ENCODE measurements at regions not wholly inside any gene's neighbourhood (a gene's known extent, or its start where the extent isn't known, plus 50 kb on each side); places are given as distances from the start of the nearest gene placed in this dataset.

GRCh38 chr21:27796106-27796505 lies 829.2 kb upstream of the ADAMTS5 start:
- Histone ChIP-seq H3K9me3 (no peaks in the 10 kb centered on the region), H3K36me3 (no peaks in the 10 kb centered on the region), H3K27me3 (no peaks in the 10 kb centered on the region), H3K4me1 (peaks cover 0 to 5% (median 0%) of the 10 kb centered on the region in 4 donors), H3K27ac (no peak overlapping the region), H3K4me3 (no peak overlapping the region)
- DNase-seq, result peak in 1 of 2 donors; percentile 23
- TF ChIP-seq CTCF (IDR thresholded peaks at IDR 0.05) (no peak), EP300 (IDR thresholded peaks at IDR 0.05) (no peak), POLR2AphosphoS5 (IDR thresholded peaks at IDR 0.05) (no peak), POLR2A (IDR thresholded peaks at IDR 0.05) (no peak)
- 10 to 30% (median 15%) methylated on average over 2 of the region's 2 CpGs for WGBS, 5 donors
- intact Hi-C loops (cut with DNase I; ENCODE audit: low total_unique reads), result no loop called here

- intact Hi-C loops (cut with DNase I; ENCODE audit: low total_unique reads), result no loop called here
- TF ChIP-seq POLR2A (IDR thresholded peaks at IDR 0.05), result no peak
- TF ChIP-seq POLR2AphosphoS5 (IDR thresholded peaks at IDR 0.05), result no peak
- TF ChIP-seq CTCF (IDR thresholded peaks at IDR 0.05), result no peak
- no peak for TF ChIP-seq EP300 (IDR thresholded peaks at IDR 0.05)
- Histone ChIP-seq H3K9me3 (no peaks in the 10 kb centered on the region), H3K36me3 (no peaks in the 10 kb centered on the region), H3K27me3 (no peaks in the 10 kb centered on the region), H3K4me1 (peaks cover 0 to 5% (median 0%) of the 10 kb centered on the region in 4 donors), H3K27ac (no peak overlapping the region), H3K4me3 (no peak overlapping the region)
- peak in 1 of 2 donors; percentile 64 for DNase-seq
- 80 to 89% (median 84%) methylated on average over 2 of the region's 2 CpGs for WGBS, 5 donors
Observed at GRCh38 chr21:27795418-27795817, 828.5 kb upstream of the ADAMTS5 start.

- TF ChIP-seq POLR2A (IDR thresholded peaks at IDR 0.05) (no peak), POLR2AphosphoS5 (IDR thresholded peaks at IDR 0.05) (no peak), CTCF (IDR thresholded peaks at IDR 0.05) (no peak), EP300 (IDR thresholded peaks at IDR 0.05) (no peak)
- H3K36me3 ChIP-seq, result no peaks in the 10 kb centered on the region
- no peak for DNase-seq
- no peaks in the 10 kb centered on the region for H3K27me3 ChIP-seq
- WGBS, 5 donors, result 0 to 12% (median 3%) methylated on average over 1 of the region's 1 CpG
- no peak overlapping the region for H3K4me3 ChIP-seq
- H3K27ac ChIP-seq, result no peak overlapping the region
- intact Hi-C loops (cut with DNase I; ENCODE audit: low total_unique reads), result no loop called here
- no peaks in the 10 kb centered on the region for H3K9me3 ChIP-seq
- H3K4me1 ChIP-seq, result peaks cover 0 to 5% (median 0%) of the 10 kb centered on the region in 4 donors
Observed at GRCh38 chr21:27793901-27794300, 827.0 kb upstream of the ADAMTS5 start.

GRCh38 chr21:27787046-27787445 lies 820.2 kb upstream of the ADAMTS5 start:
- Histone ChIP-seq H3K36me3 (no peaks in the 10 kb centered on the region), H3K27ac (no peak overlapping the region), H3K4me1 (no peaks in the 10 kb centered on the region), H3K27me3 (no peaks in the 10 kb centered on the region), H3K4me3 (no peak overlapping the region), H3K9me3 (no peaks in the 10 kb centered on the region)
- DNase-seq, result peak in 1 of 2 donors; percentile 23
- intact Hi-C loops (cut with DNase I; ENCODE audit: low total_unique reads), result no loop called here
- TF ChIP-seq POLR2AphosphoS5 (IDR thresholded peaks at IDR 0.05) (no peak), POLR2A (IDR thresholded peaks at IDR 0.05) (no peak), CTCF (IDR thresholded peaks at IDR 0.05) (no peak), EP300 (IDR thresholded peaks at IDR 0.05) (no peak)
